GM18508 (cell line): ENCODE measurements at regions not wholly inside any gene's neighbourhood (a gene's known extent, or its start where the extent isn't known, plus 50 kb on each side); places are given as distances from the start of the nearest gene placed in this dataset.

ENCODE experiments used
- ATAC-seq: cut with Tn5 transposase; IDR thresholded peaks from one replicate; pipeline ENCODE4 v1.9.1; 2021; ENCODE audit warnings: moderate number of reproducible peaks; ENCODE audit not compliant: insufficient read depth, unreplicated experiment

- no peak for ATAC-seq
Observed at GRCh38 chr5:82855893-82856550, 221.2 kb downstream of the TMEM167A start.

GRCh38 chr5:82854956-82855355 is 222.2 kb downstream of the TMEM167A start:
- no peak for ATAC-seq

- ATAC-seq = no peak
Observed at GRCh38 chr5:82851471-82851870, 225.7 kb downstream of the TMEM167A start.

- ATAC-seq = no peak
Observed at GRCh38 chr5:82850393-82850792, 226.8 kb downstream of the TMEM167A start.

DNA sequence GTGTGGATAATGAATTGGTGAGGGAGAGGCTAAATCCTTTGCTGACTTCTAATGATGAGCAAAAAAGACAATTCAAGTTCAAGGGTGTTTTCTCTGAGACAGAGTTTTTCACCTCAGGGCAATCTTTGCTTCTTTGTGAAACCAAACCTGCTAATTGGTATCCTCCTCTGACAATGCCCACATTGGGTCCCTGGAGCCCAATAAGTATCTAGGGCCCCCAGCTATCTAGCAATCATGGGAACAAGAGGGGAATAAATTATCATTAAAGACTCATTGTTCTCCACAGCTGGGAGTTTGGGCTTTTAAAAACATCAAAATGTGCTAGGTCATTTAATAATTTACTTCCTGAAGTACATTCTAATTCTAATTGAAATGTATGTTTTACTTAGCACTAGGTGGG is 227.3 kb downstream of the TMEM167A start:
- no peak for ATAC-seq

GRCh38 chr5:82847562-82847961 is 229.6 kb downstream of the TMEM167A start:
- ATAC-seq = no peak

DNA sequence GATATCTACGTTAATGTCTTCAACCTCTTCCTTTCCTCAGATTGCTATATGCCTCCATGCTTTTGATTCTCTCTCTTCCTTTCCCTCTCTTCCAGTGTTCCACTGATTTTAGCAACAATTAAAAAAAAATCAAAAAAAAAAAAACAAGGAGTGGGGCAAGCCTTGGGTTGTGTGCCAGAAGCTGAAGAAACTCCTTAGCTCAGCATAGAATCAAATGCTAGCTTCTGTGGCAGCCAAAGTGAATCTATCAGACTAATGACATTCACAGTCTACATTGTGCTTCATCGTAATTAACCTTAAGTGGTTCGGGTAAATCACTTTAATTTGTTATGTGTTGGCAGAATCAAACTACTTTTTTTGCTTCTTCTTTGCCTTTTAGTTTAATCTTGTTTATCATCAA is 237.3 kb downstream of the TMEM167A start:
- no peak for ATAC-seq

- no peak for ATAC-seq
Observed at GRCh38 chr5:82835488-82835887, 241.7 kb downstream of the TMEM167A start.

GRCh38 chr5:82834151-82834550 is 243.0 kb downstream of the TMEM167A start:
- no peak for ATAC-seq

- no peak for ATAC-seq
Observed at GRCh38 chr5:82833277-82833676, 243.9 kb downstream of the TMEM167A start.

GRCh38 chr5:82832445-82832844 is 244.7 kb downstream of the TMEM167A start:
- no peak for ATAC-seq

DNA sequence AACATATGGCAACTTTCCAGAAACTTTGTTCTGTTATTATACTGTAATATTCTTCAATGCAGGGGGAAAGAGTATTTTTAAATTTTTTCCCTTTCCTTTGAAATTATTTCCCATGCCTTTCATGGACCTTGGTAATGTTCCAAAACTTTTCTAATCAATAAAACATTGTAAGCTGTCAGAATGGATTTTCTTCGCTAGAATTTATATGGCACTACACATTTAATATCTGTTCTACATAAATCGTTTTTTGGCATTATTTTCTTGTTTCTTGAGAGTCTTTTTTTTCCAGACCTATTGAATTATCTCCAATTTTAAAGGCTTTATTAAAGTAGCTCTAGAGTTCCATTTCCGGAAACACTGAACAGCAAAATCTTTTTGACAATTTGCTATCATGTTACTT is 249.0 kb downstream of the TMEM167A start:
- ATAC-seq = no peak

- ATAC-seq = no peak
Observed at GRCh38 chr5:82827651-82828050, 249.5 kb downstream of the TMEM167A start.

GRCh38 chr5:82822634-82822927 is 254.6 kb downstream of the TMEM167A start:
- ATAC-seq = no peak

GRCh38 chr5:82821846-82822633 is 255.2 kb downstream of the TMEM167A start:
- ATAC-seq = no peak

GRCh38 chr5:82820961-82821845 is 256.0 kb downstream of the TMEM167A start:
- peak; percentile 85 for ATAC-seq

DNA sequence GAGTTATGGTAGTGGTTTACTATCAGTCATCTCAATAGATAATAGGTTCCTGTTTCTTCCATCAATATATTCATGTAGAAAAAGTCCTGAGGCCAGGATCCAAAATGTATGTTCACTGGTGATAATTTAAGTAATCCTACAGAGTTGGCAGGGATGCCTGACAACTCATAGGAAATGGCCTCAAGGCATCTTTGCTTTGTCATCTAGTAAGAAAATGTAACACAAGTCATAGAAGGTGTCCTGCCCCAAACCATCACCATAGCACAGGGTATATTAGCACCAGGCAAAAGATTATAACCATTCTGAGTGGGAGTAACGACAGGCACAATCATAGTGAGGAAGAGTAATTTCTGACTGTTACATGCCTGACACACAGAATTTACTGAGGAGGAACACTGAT is 257.0 kb downstream of the TMEM167A start:
- ATAC-seq = no peak

- no peak for ATAC-seq
Observed at GRCh38 chr5:82817897-82818676, 259.1 kb downstream of the TMEM167A start.

- ATAC-seq = no peak
Observed at GRCh38 chr5:82816926-82817325, 260.3 kb downstream of the TMEM167A start.

DNA sequence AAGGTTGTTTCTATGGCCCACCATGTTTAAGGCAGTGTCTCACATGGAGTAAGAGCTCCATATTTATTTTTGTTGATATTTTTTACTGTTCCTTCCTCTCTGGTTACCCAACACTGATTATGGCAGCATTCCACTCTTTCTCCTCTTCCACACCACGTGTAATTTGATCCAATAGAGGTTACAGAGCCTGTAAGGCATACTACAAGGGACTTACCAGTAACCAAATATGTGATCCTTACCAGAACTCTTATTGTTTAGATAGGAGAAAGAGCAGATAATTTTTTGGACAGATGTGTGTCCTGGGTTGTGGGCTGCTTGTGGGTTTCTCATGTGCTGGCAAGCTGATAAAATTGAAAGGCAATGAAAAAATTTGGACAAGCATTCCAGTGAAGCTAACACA is 261.3 kb downstream of the TMEM167A start:
- no peak for ATAC-seq
